Ureter (tissue), 1 donor: ENCODE measurements at regions not wholly inside any gene's neighbourhood (a gene's known extent, or its start where the extent isn't known, plus 50 kb on each side); places are given as distances from the start of the nearest gene placed in this dataset.

Source experiments
- DNase-seq: peaks from one replicate; pipeline ENCODE4 v3.0.0-alpha.2; 2020; ENCODE audit warnings: low spot score
- donor health status: DM: yes; HTN: yes; CAD: no.

GRCh38 chr20:6562111-6562510 lies 205.4 kb upstream of the BMP2 start:
- DNase-seq, result no peak

GRCh38 chr20:6560978-6561377 lies 206.5 kb upstream of the BMP2 start:
- no peak for DNase-seq

GRCh38 chr20:6559791-6560190 lies 207.7 kb upstream of the BMP2 start:
- no peak for DNase-seq

DNA sequence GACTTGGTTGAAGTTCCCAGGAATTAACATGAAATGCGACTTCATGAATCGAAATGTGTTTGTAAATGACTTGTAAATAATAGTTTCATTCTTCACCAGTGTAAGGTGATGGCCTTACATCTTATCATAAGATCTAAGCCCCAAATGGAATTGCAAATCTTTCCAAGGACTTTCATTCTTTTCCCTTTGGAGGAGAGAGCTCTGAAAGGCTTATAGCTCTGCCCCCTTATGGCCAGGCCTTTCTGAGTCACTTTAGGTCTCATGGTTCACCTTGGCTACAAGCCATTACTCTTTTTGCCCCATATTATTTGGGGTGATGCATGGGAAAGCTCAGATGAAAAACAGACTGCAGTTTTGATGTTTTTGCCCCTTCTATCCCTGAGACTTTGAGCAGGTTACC lies 209.1 kb upstream of the BMP2 start:
- DNase-seq, result no peak

DNA sequence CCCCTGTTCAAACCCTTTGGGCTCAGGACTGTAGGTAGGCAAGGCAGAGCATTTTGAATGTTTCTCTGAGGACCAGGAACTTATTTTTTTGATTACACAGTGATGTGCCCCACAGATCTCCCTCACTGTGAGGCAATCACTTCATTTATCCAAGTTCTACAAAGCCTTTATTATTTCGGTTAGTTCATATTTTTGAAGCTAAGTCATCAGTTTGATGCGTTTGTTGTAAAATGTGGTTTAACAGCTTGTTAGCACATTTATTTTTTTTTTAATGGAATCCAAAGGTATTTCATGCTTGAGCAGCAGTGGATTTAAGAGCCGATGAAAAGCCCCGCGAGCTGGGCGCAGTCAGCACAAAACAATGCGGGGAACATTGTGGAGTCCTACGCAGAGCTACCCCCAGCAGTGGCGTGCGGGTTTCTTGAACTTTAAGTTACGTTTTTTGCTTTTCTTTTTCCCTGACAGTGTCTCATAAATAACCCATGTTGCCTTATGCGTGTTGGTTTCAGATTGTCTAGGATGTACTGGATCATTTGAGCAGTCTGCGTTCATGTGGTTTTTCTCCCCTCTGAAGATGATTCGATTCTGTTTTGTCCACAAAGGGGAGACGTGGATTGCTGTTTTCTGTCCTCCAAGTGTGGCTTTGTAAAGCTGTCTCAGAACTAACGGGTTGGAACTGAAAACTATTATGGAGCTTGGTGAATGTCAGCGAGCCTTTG lies 233.6 kb upstream of the BMP2 start:
- no peak for DNase-seq

DNA sequence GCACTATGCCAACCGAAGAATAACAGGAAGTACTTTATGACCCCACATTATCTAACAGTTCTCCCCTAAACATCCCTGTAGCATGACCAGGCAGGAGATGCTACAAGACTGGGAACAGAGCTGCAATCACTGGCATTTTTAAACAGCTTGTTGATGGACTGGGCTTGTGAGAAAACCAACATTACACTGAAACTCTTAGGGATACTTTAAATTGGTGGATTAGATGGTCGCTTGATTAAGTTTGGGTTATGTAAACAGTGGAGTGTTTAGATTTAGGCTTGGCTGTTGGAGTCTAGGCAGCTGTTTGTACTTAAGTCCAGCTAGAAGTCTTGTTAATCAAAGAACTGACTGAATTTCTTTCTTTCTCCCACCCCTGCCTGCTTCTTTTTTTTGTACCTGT lies 234.1 kb upstream of the BMP2 start:
- no peak for DNase-seq

DNA sequence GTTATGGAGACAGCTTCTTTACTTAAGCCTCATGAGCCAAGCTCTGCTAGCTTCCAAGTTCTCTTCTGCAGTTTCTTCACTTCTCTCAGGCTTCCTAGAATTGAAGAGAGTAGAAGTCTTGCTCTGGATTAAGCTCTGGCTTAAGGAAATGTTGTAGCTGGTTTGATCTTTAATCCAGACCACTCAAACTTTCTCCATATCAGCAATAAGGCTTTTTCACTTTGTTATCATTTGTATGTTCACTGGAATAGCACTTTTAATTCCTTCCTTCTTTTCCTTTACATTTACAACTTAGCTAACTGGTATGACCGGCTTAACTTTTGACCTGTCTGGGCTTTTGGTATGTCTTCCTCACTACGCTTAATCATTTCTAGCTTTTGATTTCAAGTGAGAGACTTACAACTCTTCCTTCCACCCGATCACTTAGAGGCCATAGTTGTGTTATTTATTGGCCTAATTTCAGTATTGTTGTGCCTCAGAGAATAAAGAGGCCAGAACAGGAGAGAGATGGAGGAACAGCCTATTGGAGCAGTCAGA lies 236.6 kb upstream of the BMP2 start:
- DNase-seq, result no peak

- DNase-seq, result no peak
Measured at GRCh38 chr20:6530254-6530653, 237.2 kb upstream of the BMP2 start.

GRCh38 chr20:6525447-6526303 lies 241.8 kb upstream of the BMP2 start:
- DNase-seq, result no peak

GRCh38 chr20:6524305-6524704 lies 243.2 kb upstream of the BMP2 start:
- DNase-seq, result no peak

DNA sequence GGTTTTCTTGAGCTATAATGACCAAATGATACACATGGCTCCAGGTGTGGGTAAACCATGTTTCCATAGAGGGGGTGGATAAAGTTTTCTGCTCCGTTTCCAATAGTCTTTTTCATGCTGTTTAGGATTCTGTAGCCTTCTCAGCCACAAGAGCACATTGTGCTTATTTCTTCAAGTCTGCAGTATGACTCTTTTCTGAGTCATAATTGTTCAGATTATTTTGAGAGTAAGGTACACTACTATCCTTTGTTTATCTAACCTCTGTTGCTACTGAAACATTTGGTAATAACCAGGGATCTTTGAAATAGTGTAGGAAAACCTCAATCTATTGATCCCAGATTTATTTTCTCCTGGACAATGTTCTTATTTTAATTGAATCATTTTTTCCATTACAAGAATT lies 247.9 kb upstream of the BMP2 start:
- DNase-seq, result no peak

DNA sequence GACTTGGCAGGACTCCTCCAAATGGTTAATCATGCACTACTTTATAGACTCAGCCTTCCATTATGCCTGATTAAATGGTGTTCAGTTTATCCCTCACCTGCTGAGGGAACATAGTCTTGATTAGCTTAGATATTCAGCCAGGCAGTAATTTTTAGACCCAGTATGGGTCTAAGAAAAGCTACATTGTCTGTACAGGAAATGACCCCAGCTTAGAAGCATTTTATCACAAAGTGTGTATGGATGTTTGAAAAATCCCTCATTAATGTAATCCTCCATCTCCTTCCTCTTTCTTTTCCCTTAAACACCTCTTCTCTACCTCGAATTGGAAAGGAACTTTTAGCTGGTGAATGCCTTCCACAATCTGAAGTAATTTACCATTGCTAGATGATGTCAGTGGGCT lies 252.2 kb upstream of the BMP2 start:
- DNase-seq, result no peak

- DNase-seq, result no peak
Measured at GRCh38 chr20:6513599-6513998, 253.9 kb upstream of the BMP2 start.

DNA sequence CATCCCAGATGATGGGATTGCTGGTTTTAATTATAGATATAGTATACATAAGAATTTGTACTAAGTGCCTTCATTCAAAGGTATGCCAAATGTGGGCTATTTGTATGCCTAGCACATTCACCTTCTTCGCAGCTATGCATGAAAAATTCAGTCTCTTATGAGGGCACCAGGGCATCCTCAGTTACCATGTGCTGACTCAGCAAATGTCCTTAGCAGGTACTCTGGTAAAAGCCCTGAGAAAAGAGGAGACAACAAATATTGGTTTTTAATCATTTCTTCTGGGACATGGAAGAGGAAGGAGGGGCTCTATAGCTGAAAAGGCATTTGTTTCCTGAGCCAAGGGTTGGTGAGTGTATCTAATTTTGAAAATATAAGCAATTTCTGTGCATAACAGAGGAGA lies 258.1 kb upstream of the BMP2 start:
- no peak for DNase-seq

GRCh38 chr20:6506906-6507305 lies 260.6 kb upstream of the BMP2 start:
- DNase-seq, result no peak

- DNase-seq, result no peak
Measured at GRCh38 chr20:6504826-6505225, 262.7 kb upstream of the BMP2 start.

DNA sequence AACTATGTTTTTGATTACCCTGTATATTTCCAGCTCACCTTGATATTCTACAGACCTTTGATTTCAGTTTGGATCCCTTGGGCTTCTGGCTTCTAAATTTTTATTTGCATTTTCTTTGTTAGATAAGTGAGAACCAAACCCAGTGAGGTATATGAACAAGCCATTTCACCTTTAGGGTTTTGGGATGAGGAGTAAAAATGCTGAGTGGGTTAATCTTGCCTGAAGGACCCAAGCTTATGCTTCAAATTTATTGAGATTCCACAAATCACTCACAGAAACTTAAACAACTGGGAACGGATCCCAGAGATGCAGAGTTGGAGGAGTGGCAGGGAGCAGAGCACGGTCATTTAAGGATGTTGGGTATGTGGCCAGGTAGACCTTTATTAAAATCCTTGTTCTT lies 263.3 kb upstream of the BMP2 start:
- no peak for DNase-seq

GRCh38 chr20:6502999-6503398 lies 264.5 kb upstream of the BMP2 start:
- no peak for DNase-seq

GRCh38 chr20:6502219-6502618 lies 265.3 kb upstream of the BMP2 start:
- no peak for DNase-seq

DNA sequence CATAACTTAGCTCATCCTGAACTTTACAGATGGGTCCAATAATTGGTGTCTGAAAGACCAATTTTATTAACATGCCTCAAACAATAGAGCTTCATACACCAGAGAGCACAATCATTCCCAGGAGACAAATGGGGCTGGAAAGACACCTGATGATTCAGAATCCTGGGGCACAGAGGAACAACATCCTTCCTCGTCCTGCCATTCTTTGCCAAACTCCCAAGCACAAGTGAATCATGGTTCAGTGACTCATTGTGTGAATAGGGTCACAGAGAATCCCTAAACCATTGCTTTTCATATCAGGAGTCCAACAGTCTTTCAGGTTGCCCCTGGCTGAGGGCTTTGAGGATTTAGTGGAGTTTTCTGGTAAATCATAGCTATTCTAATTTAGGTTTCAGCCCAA lies 266.4 kb upstream of the BMP2 start:
- DNase-seq, result no peak

- no peak for DNase-seq
Measured at GRCh38 chr20:6499566-6499965, 267.9 kb upstream of the BMP2 start.

DNA sequence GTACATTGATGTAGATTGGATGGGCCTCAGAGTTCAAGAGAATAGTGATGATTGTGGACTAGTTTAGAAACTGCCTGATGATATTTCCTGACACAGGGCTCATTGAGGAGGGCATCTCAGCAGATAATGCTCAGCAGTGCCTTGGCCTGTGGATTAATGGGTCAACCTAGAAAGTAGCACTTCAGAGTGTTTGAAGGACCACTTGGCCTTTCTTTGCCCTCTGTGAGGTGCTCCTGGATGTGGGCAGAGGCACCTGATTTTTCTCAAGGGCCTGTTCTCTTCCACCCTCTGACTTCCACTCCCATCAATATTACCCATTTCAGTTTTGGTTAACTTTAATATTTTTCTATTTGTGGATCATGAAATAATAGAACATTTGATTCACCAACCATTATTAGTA lies 270.6 kb upstream of the BMP2 start:
- no peak for DNase-seq

GRCh38 chr20:6495907-6496306 lies 271.6 kb upstream of the BMP2 start:
- DNase-seq, result no peak
